A673 (cell line): ENCODE measurements at regions not wholly inside any gene's neighbourhood (a gene's known extent, or its start where the extent isn't known, plus 50 kb on each side); places are given as distances from the start of the nearest gene placed in this dataset.

Experiments used
- BruUV-seq: library from RNA; stranded (reverse); fragments of 400-500 nt; replicated peaks from 2 replicates; lab custom pipeline; 2021; lab: Mats Ljungman, UMichigan
- CTCF ChIA-PET: fragments of 300-600 bp; sonication (Branson Sonifier 250); formaldehyde crosslinking; loops from one replicate; lab custom pipeline; 2022; ENCODE audit warnings: antibody characterized with exemption; lab: Charles Lee
- POLR2A ChIA-PET: fragments of 300-600 bp; sonication (Branson Sonifier 250); formaldehyde crosslinking; loops from one replicate; lab custom pipeline; 2022; ENCODE audit warnings: antibody characterized with exemption; ENCODE audit not compliant: low non-redundant PET; lab: Charles Lee
- DNase-seq: peaks from one replicate; pipeline ENCODE4 v3.0.0-alpha.2; 2015; ENCODE audit warnings: low spot score
- H3K27ac ChIP-seq: fragments of 200-600 bp; sonication (generic); 2 replicates; pipeline ENCODE4 v1.5.1; 2016; ENCODE audit warnings: mixed run types, low read depth, mild to moderate bottlenecking, mixed read lengths, antibody characterized with exemption, low read length; ENCODE audit not compliant: poor library complexity, severe bottlenecking
- H3K27me3 ChIP-seq: fragments of 200-600 bp; sonication (generic); replicated peaks from 2 replicates; pipeline ENCODE4 v1.6.1; 2017; ENCODE audit warnings: mixed run types, low read depth, mild to moderate bottlenecking, mixed read lengths, antibody characterized with exemption, low read length; ENCODE audit not compliant: insufficient read depth, poor library complexity
- H3K36me3 ChIP-seq: fragments of 200-600 bp; sonication (generic); 2 replicates; pipeline ENCODE4 v1.6.1; 2016; ENCODE audit warnings: mixed run types, mild to moderate bottlenecking, mixed read lengths, antibody characterized with exemption, low read length; ENCODE audit not compliant: insufficient read depth, poor library complexity, severe bottlenecking
- H3K4me1 ChIP-seq: fragments of 200-600 bp; sonication (generic); 2 replicates; pipeline ENCODE4 v1.6.1; 2017; ENCODE audit warnings: mixed run types, mild to moderate bottlenecking, mixed read lengths, antibody characterized with exemption, low read length; ENCODE audit not compliant: insufficient read depth, poor library complexity, severe bottlenecking
- H3K4me3 ChIP-seq: fragments of 200-600 bp; sonication (generic); 2 replicates; pipeline ENCODE4 v1.5.1; 2016; ENCODE audit warnings: low read depth, mixed run types, mild to moderate bottlenecking, mixed read lengths, low read length; ENCODE audit not compliant: poor library complexity, severe bottlenecking
- H3K9me3 ChIP-seq: fragments of 200-600 bp; sonication (generic); 2 replicates; pipeline ENCODE4 v1.6.1; 2016; ENCODE audit warnings: mixed run types, low read depth, mild to moderate bottlenecking, mixed read lengths, antibody characterized with exemption, low read length; ENCODE audit not compliant: poor library complexity, severe bottlenecking
- EZH2 ChIP-seq: fragments of 200-600 bp; sonication (generic); IDR thresholded peaks from 2 replicates; pipeline ENCODE4 v1.6.1; 2017; ENCODE audit warnings: borderline replicate concordance, low read depth, mild to moderate bottlenecking, mixed read lengths, antibody characterized with exemption, low read length; ENCODE audit not compliant: poor library complexity, severe bottlenecking
- intact Hi-C: fragments of 100-400 bp; cut with micrococcal nuclease; formaldehyde crosslinking; loops from one replicate; pipeline ENCODE4 v1.10.0; 2022; ENCODE audit not compliant: unreplicated experiment
- TF ChIP-seq, protein P1 (sequence below): fragments of 300-800, 200-600 bp; sonication (generic); conservative IDR thresholded peaks from 2 replicates; pipeline ENCODE4 v1.5.1; 2017; ENCODE audit warnings: low read depth, mild to moderate bottlenecking, antibody characterized with exemption, low read length, moderate library complexity, mixed read lengths

- H3K9me3 ChIP-seq, result no peaks in the 10 kb centered on the region
- H3K4me1 ChIP-seq, result no peaks in the 10 kb centered on the region
- H3K27ac ChIP-seq, result no peak overlapping the region
- no peak overlapping the region for H3K4me3 ChIP-seq
- no TSS peak for BruUV-seq
- no peaks in the 10 kb centered on the region for H3K36me3 ChIP-seq
- TF ChIP-seq, protein P1, sequence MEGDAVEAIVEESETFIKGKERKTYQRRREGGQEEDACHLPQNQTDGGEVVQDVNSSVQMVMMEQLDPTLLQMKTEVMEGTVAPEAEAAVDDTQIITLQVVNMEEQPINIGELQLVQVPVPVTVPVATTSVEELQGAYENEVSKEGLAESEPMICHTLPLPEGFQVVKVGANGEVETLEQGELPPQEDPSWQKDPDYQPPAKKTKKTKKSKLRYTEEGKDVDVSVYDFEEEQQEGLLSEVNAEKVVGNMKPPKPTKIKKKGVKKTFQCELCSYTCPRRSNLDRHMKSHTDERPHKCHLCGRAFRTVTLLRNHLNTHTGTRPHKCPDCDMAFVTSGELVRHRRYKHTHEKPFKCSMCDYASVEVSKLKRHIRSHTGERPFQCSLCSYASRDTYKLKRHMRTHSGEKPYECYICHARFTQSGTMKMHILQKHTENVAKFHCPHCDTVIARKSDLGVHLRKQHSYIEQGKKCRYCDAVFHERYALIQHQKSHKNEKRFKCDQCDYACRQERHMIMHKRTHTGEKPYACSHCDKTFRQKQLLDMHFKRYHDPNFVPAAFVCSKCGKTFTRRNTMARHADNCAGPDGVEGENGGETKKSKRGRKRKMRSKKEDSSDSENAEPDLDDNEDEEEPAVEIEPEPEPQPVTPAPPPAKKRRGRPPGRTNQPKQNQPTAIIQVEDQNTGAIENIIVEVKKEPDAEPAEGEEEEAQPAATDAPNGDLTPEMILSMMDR, result no peak
- no peak for TF ChIP-seq EZH2
- H3K27me3 ChIP-seq, result no peaks in the 10 kb centered on the region
- CTCF ChIA-PET, result no interaction called here
- intact Hi-C loops, result no loop called here
- POLR2A ChIA-PET, result no interaction called here
- DNase-seq, result no peak
Measured at GRCh38 chr13:87078947-87079795, 592.0 kb upstream of the SLITRK5 start.

DNA sequence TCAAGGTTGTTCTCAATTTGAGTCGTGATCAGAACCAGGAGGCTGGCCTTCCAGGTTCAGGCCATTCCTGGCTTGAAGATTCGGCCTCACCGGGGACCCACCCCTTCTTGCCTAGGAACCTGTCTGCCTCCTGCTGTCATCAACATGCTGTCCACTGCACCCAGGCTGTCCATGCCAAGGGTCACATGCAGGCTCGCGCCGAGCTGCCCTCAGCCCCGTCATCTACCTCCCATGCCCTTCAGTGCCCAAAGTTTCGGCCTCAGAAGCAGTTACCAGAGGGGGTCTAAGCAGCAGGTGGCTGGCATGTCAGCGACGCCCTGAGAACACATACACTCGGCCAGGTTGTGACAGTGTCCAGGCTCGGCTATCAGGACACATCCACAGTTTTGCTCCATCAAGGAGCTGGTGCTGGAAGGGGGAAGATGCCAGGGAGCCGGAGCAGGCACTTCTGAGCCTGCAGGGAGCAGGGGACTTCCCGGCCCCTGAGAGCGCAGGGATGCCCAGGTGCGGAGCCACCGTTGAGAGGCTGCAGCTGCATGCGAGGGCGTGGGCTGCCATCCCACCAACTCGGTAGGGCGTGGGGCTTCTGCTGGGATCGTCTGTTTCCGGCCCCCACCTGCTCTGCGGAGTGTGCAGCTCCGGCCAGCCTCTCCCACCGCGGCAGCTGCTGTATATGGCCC is 590.9 kb upstream of the SLITRK5 start:
- no peak for DNase-seq
- Histone ChIP-seq H3K36me3 (no peaks in the 10 kb centered on the region), H3K4me1 (no peaks in the 10 kb centered on the region), H3K27me3 (no peaks in the 10 kb centered on the region), H3K4me3 (no peak overlapping the region), H3K9me3 (no peaks in the 10 kb centered on the region), H3K27ac (no peak overlapping the region)
- no TSS peak for BruUV-seq
- intact Hi-C loops, result no loop called here
- TF ChIP-seq EZH2, result no peak
- TF ChIP-seq, protein P1, result no peak
- ChIA-PET CTCF (no interaction called here), POLR2A (no interaction called here)

GRCh38 chr13:87084192-87084591 is 587.0 kb upstream of the SLITRK5 start:
- H3K4me3 ChIP-seq, result no peak overlapping the region
- H3K27me3 ChIP-seq, result no peaks in the 10 kb centered on the region
- POLR2A ChIA-PET, result no interaction called here
- no peak overlapping the region for H3K27ac ChIP-seq
- no peaks in the 10 kb centered on the region for H3K9me3 ChIP-seq
- no peaks in the 10 kb centered on the region for H3K36me3 ChIP-seq
- CTCF ChIA-PET, result no interaction called here
- BruUV-seq, result no TSS peak
- DNase-seq, result no peak
- TF ChIP-seq, protein P1, result no peak
- TF ChIP-seq EZH2, result no peak
- intact Hi-C loops, result no loop called here
- H3K4me1 ChIP-seq, result no peaks in the 10 kb centered on the region
